ENCODE measurements at regions not wholly inside any gene's neighbourhood (a gene's known extent, or its start where the extent isn't known, plus 50 kb on each side); places are given as distances from the start of the nearest gene placed in this dataset.

DNA sequence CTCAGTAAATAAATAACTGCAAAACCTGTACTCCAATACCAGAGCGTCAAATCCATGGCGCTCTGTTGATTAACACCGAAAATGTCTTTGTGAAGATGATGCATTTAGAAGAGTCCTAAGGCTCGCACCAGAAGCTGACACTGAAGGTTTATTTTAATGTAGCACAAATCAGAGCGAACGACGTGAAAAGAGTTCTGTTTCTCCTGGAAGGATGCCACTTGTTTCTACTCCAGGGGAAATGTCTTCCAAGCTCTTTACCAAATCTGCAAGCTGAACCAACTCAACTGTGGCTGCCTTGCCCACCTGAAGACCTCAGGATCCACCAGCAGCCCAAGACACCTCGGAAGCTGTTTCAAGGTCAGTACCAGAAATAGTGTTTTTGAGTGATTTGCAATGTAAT is 194.4 kb upstream of the MAF start:
- TF ChIP-seq CTCF (IDR thresholded peaks at IDR 0.05) (no peak), POLR2A (IDR thresholded peaks at IDR 0.05) (no peak)

Data from right lobe of liver (tissue), 4 donors.